ENCODE measurements at regions not wholly inside any gene's neighbourhood (a gene's known extent, or its start where the extent isn't known, plus 50 kb on each side); places are given as distances from the start of the nearest gene placed in this dataset.

GRCh38 chr7:153006452-153006851 lies 246.9 kb downstream of the ACTR3B start:
- TF ChIP-seq CTCF (conservative IDR thresholded peaks at IDR 0.05 in 1 of 2, IDR thresholded peaks at IDR 0.05 in 1 of 2; ENCODE audit: extremely low read depth in 1 of 2, insufficient read depth in 1 of 2, low read depth in 1 of 2, low read length in 2 of 2) (no peak), EZH2 (IDR thresholded peaks at IDR 0.05; ENCODE audit: borderline replicate concordance, low read length) (no peak)
